ENCODE measurements at regions not wholly inside any gene's neighbourhood (a gene's known extent, or its start where the extent isn't known, plus 50 kb on each side); places are given as distances from the start of the nearest gene placed in this dataset.

GRCh38 chr5:14076561-14076960 is 66.6 kb upstream of the TRIO start:
- TF ChIP-seq CREM (CRISPR knock-in tag; IDR thresholded peaks at IDR 0.05), result no peak
- TF ChIP-seq MYBL2 (CRISPR knock-in tag; IDR thresholded peaks at IDR 0.05), result no peak
- TF ChIP-seq SOX15 (CRISPR knock-in tag; IDR thresholded peaks at IDR 0.05), result no peak
- TF ChIP-seq AR (CRISPR knock-in tag; IDR thresholded peaks at IDR 0.05), result no peak
- TF ChIP-seq HMGXB4 (CRISPR knock-in tag; IDR thresholded peaks at IDR 0.05), result no peak
- TF ChIP-seq JAZF1 (CRISPR knock-in tag; IDR thresholded peaks at IDR 0.05), result no peak
- TF ChIP-seq ERG (CRISPR knock-in tag; IDR thresholded peaks at IDR 0.05), result no peak
- TF ChIP-seq MLX (CRISPR knock-in tag; IDR thresholded peaks at IDR 0.05), result no peak
- TF ChIP-seq IRF2 (CRISPR knock-in tag; IDR thresholded peaks at IDR 0.05; ENCODE audit: borderline replicate concordance, low read depth), result no peak
- TF ChIP-seq ZNF532 (CRISPR knock-in tag; IDR thresholded peaks at IDR 0.05; ENCODE audit: borderline replicate concordance), result no peak
- Mint-ChIP-seq H3K27ac (no peak overlapping the region), H3K36me3 (no peaks in the 10 kb centered on the region), H3K27me3 (ENCODE audit: low read depth) (no peaks in the 10 kb centered on the region; the same call in 1 of the 2 replicates), H3K9me3 (no peaks in the 10 kb centered on the region), H3K4me1 (peaks cover 6% of the 10 kb centered on the region), H3K4me3 (no peak overlapping the region)
- ChIA-PET CTCF (no interaction called here), POLR2A (no interaction called here)
- DNase-seq (ENCODE audit: low spot score), result no peak
- no peak for ATAC-seq

- ChIA-PET POLR2A (interaction anchor here (1.0 kb wide), 1 partner anchor 26 kb away, joined by 4 read pairs; no protein-coding TSS in a partner anchor), CTCF (interaction anchor here (1.4 kb wide), 1 partner anchor 276 kb away, joined by 4 read pairs; no protein-coding TSS in a partner anchor)
- TF ChIP-seq TP53 (CRISPR knock-in tag; IDR thresholded peaks at IDR 0.05) (no peak), ZNF532 (CRISPR knock-in tag; IDR thresholded peaks at IDR 0.05; ENCODE audit: borderline replicate concordance) (no peak), STAT6 (CRISPR knock-in tag; conservative IDR thresholded peaks at IDR 0.05; ENCODE audit: low read depth) (no peak), ETV6 (CRISPR knock-in tag; IDR thresholded peaks at IDR 0.05) (no peak), CREB1 (CRISPR knock-in tag; IDR thresholded peaks at IDR 0.05) (no peak), ZNF232 (CRISPR knock-in tag; IDR thresholded peaks at IDR 0.05) (no peak), ZNF263 (CRISPR knock-in tag; IDR thresholded peaks at IDR 0.05; ENCODE audit: low read depth) (no peak)
- H3K4me1 Mint-ChIP-seq, result peaks cover 6% of the 10 kb centered on the region
- no peak overlapping the region for H3K27ac Mint-ChIP-seq
- no peak for DNase-seq (ENCODE audit: low spot score)
- no peaks in the 10 kb centered on the region for H3K36me3 Mint-ChIP-seq
- no peak overlapping the region for H3K4me3 Mint-ChIP-seq
- no peaks in the 10 kb centered on the region; the same call in 1 of the 2 replicates for H3K27me3 Mint-ChIP-seq (ENCODE audit: low read depth)
- no peak for ATAC-seq
- H3K9me3 Mint-ChIP-seq, result no peaks in the 10 kb centered on the region
Measured at GRCh38 chr5:14075937-14076336, 67.2 kb upstream of the TRIO start.

All from WTC11 (cell line).